ENCODE measurements at regions not wholly inside any gene's neighbourhood (a gene's known extent, or its start where the extent isn't known, plus 50 kb on each side); places are given as distances from the start of the nearest gene placed in this dataset.
"Not testable (repeated sequence)": the region's sequence is repeated elsewhere in the genome, so short reads cannot be mapped to it uniquely, and the experiment has no call there.

DNA sequence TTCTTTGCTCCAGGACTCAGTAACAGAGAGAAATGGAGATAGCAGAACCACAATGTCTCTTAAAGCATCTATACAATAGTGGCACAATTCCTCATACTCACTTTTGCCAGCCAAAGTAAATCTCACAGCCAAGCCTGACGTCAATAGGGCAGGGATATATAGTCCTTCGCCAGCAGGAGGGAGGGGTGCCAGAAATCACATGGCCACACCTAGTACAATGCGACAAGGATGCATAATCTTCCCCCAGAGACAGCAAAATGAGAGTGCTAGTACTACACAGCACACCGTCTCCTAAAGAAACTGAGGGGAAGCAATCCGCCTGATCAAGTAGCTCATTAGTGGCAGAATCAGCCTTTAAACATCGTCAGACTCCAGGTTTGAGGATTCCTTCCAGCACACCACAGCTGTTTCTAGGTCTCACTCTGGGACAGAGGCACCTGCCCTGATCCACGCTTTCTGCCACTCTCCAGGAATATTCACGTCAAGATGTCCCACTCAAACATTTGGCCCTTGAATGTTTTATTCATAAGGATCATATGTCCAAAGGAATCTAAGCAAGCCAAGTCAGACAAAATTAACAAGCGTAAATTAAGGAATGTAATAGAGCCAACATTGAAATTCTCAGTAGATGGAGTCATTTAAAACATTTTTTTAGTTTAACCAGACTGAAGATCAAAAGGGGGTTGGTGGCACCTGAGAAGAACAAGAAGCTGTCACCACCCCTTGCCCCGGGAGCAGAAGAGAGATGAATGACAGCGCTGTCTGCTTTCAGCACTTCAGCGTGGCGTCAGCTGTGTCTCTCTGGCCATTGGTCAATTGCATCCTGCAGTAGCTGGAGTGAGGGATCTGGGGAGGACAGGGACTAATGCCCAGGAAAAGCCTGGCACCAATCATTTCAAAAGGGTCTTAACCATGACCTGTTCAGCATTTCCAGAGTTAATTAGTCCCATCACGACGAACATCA, 63.5 kb upstream of the SERP2 start:
- DNase-seq: no peak

GRCh38 chr13:44311011-44311780, 62.4 kb upstream of the SERP2 start:
- DNase-seq: no peak

GRCh38 chr13:44312131-44312530, 61.5 kb upstream of the SERP2 start:
- no peak for DNase-seq

DNA sequence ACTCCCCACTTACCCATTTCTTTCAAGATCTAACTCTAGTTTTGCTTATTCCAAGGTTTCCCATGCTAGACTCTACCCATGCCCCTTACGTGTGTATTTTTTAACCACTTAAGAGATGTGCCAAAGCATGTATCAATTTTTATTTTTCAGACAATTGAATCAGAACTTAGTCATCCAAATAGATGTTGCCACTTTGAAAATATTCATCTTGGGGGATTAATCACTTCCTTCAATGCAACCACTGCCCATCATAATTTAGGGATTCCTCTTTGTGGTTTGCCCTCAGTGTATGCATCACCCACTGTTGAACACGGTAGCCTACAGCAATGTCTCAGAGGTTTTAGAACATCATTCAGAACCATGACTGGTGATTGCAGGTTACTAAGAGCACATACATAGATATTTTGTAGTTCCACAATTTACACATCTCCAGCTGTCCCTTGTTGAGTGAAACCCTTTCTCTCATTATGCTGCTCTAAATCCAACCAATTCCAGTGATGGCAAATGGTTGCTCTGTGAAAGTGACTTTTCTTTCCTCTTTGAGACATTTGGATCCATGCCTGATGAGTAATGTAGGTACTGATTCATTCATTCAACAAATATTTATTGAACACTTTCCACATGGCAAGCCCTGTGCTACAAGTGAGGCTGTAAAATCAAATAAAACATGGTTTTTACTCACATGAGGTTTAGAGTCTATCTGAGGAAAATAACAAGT, 60.6 kb upstream of the SERP2 start:
- peak; percentile 92 for DNase-seq

GRCh38 chr13:44313674-44314073, 60.0 kb upstream of the SERP2 start:
- DNase-seq: peak; percentile 83

GRCh38 chr13:44314160-44314559, 59.5 kb upstream of the SERP2 start:
- not testable (repeated sequence) for DNase-seq

GRCh38 chr13:44317752-44318151, 55.9 kb upstream of the SERP2 start:
- peak; percentile 54 for DNase-seq

- peak; percentile 65 for DNase-seq
Measured at GRCh38 chr13:44318161-44318560, 55.5 kb upstream of the SERP2 start.

DNA sequence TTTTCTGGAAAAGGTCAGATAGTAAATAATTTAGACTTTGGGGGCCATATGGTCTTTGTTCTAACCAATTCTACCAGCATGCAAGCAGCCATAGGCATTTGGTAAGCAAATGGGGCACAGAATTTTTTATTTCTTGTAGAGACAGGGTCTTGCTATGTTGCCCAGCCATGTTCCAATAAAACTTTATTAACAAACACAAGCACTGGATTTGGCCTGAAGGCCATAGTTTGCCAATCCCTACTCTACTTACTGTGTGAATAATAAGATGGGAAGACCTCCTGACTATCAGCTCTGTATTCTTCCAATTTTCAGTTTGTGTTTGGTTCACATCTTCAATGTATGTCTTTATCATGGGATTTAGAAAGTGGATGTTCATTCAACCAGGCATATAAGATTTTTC, 53.0 kb upstream of the SERP2 start:
- no peak for DNase-seq

- DNase-seq: no peak
Measured at GRCh38 chr13:44321961-44322360, 51.7 kb upstream of the SERP2 start.

- DNase-seq: no peak
Measured at GRCh38 chr13:44322928-44323327, 50.7 kb upstream of the SERP2 start.

DNA sequence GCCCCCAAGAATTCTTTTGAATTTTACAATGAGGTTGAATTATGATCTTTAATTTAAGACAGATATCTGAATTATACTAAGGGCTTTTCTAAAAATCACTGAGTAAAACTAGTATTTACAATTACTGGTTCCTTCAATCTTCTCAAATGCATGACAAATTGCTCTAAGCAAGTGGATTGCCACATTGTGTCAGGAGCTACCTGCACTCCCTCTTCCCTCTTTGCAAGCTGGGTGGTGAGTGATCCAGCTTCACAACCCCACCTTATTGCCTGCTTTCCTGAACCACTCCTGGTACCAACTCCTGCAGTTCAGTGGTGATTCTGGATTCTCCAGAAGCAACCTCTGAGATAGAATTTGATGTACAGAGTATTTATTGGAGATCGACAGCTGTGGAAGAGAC, 49.9 kb upstream of the SERP2 start:
- DNase-seq: no peak

All from fibroblast of skin of scalp (primary cell).